HepG2 (cell line): ENCODE measurements at regions not wholly inside any gene's neighbourhood (a gene's known extent, or its start where the extent isn't known, plus 50 kb on each side); places are given as distances from the start of the nearest gene placed in this dataset.

Source experiments
- ATAC-seq: fragments of 200-7000 bp; cut with Tn5 transposase; 3 replicates; pipeline ENCODE4 v1.9.1; 2020; ENCODE audit warnings: mild to moderate bottlenecking, moderate library complexity
- BruUV-seq: library from RNA; stranded (reverse); fragments of 400-500 nt; replicated peaks from 2 replicates; lab custom pipeline; 2021; lab: Mats Ljungman, UMichigan
- CTCF ChIA-PET: fragments of 300-600 bp; formaldehyde crosslinking; extraction: SDS; loops from one replicate; lab custom pipeline; 2021; ENCODE audit warnings: low total read pairs, inconsistent platforms, low intra/inter-chr PET ratio; lab: Yijun Ruan, JAX
- POLR2A ChIA-PET: fragments of 350-600 bp; sonication (Branson Sonifier 250); formaldehyde crosslinking; loops from one replicate; lab custom pipeline; 2020; ENCODE audit warnings: antibody characterized with exemption, inconsistent platforms; lab: Yijun Ruan, JAX
- DNase-seq: peaks from one replicate; pipeline ENCODE4 v3.0.0-alpha.2; 2015; ENCODE audit warnings: low spot score
- FAIRE-seq: peaks from 3 replicates; lab custom pipeline; 2011; peaks lifted over from hg19 to GRCh38; lab: Jason Lieb, UNC
- H2AFZ ChIP-seq: one replicate; pipeline ENCODE4 v1.6.1; 2011; ENCODE audit warnings: low read length, inconsistent platforms
- H3K27ac ChIP-seq: fragments of 300-600 bp; 3 replicates; pipeline ENCODE4 v1.8.0; 2011; ENCODE audit warnings: mixed run types, mild to moderate bottlenecking, mixed read lengths, low read length, inconsistent platforms; ENCODE audit not compliant: insufficient read depth; ENCODE audit errors: extremely low read length
- H3K27me3 ChIP-seq, 2 experiments: fragments of 200-600 bp in 1 of 2; 2 replicates in 1 of 2; 3 replicates in 1 of 2; pipeline versions ENCODE4 v1.6.0 to v1.8.0; 2011; ENCODE audit warnings: low read length in 2 of 2, mild to moderate bottlenecking in 2 of 2, moderate library complexity in 2 of 2, inconsistent platforms in 1 of 2; ENCODE audit not compliant: insufficient read depth in 2 of 2, control insufficient read depth in 1 of 2
- H3K36me3 ChIP-seq, 2 experiments: fragments of 200-600 bp in 1 of 2; replicated peaks in 1 of 2; 2 replicates in 1 of 2; 3 replicates in 1 of 2; pipeline versions ENCODE4 v1.5.1 to v1.8.0; 2011; ENCODE audit warnings: low read length in 2 of 2, inconsistent platforms in 1 of 2; ENCODE audit not compliant: insufficient read depth in 2 of 2, control insufficient read depth in 1 of 2
- H3K4me1 ChIP-seq: 2 replicates; pipeline ENCODE4 v1.5.1; 2012; ENCODE audit warnings: low read length, inconsistent platforms; ENCODE audit not compliant: insufficient read depth
- H3K4me2 ChIP-seq: 2 replicates; pipeline ENCODE4 v1.6.0; 2011; ENCODE audit warnings: low read depth, low read length, inconsistent platforms
- H3K4me3 ChIP-seq, 3 experiments: fragments of 200-600 bp in 1 of 3; sonication (generic), shearing (Covaris generic) in 1 of 3; replicated peaks in 1 of 3; 2 replicates each; pipeline ENCODE4 v1.5.1; 2011 to 2016; ENCODE audit warnings: low read length in 3 of 3, inconsistent platforms in 2 of 3, low read depth in 2 of 3, mild to moderate bottlenecking in 2 of 3, control low read depth in 1 of 3, mixed read lengths in 1 of 3; ENCODE audit not compliant: insufficient read depth in 1 of 3
- H3K79me2 ChIP-seq: one replicate; pipeline ENCODE4 v1.6.1; 2011; ENCODE audit warnings: low read length, inconsistent platforms; ENCODE audit not compliant: insufficient read depth
- H3K9ac ChIP-seq: 2 replicates; pipeline ENCODE4 v1.6.0; 2011; ENCODE audit warnings: mild to moderate bottlenecking, low read depth, low read length, inconsistent platforms; ENCODE audit not compliant: insufficient read depth
- H3K9me3 ChIP-seq: 2 replicates; pipeline ENCODE4 v1.5.1; 2012; ENCODE audit warnings: mild to moderate bottlenecking, low read length
- H4K20me1 ChIP-seq: 2 replicates; pipeline ENCODE4 v1.6.0; 2011; ENCODE audit warnings: inconsistent platforms, mild to moderate bottlenecking, low read length, moderate library complexity; ENCODE audit not compliant: insufficient read depth
- CHCHD3 ChIP-seq: sonication (generic); formaldehyde crosslinking; IDR thresholded peaks from 2 replicates; pipeline ENCODE4 v1.8.0; 2022; ENCODE audit warnings: mild to moderate bottlenecking, missing genetic modification reagents, moderate library complexity
- MATR3 ChIP-seq: sonication (generic); formaldehyde crosslinking; IDR thresholded peaks from 2 replicates; pipeline ENCODE4 v1.4.0; 2020; ENCODE audit warnings: missing genetic modification reagents
- NPAS2 ChIP-seq: sonication (generic); formaldehyde crosslinking; IDR thresholded peaks from 2 replicates; pipeline ENCODE4 v1.8.0; 2022; ENCODE audit warnings: mild to moderate bottlenecking, missing genetic modification reagents, borderline replicate concordance
- ONECUT2 ChIP-seq: sonication (generic); formaldehyde crosslinking; IDR thresholded peaks from 2 replicates; pipeline ENCODE4 v1.4.0; 2020; ENCODE audit warnings: missing genetic modification reagents
- RBAK ChIP-seq: sonication (generic); formaldehyde crosslinking; IDR thresholded peaks from 2 replicates; pipeline ENCODE4 v1.5.1; 2020; ENCODE audit warnings: mild to moderate bottlenecking, missing genetic modification reagents
- ZNF224 ChIP-seq: sonication (generic); formaldehyde crosslinking; IDR thresholded peaks from 2 replicates; pipeline ENCODE4 v1.5.0; 2020; ENCODE audit warnings: mild to moderate bottlenecking, missing genetic modification reagents
- ZNF333 ChIP-seq: sonication (generic); formaldehyde crosslinking; IDR thresholded peaks from 2 replicates; pipeline ENCODE4 v1.4.0; 2020; ENCODE audit warnings: mild to moderate bottlenecking, missing genetic modification reagents, borderline replicate concordance
- ZNF34 ChIP-seq: sonication (generic); formaldehyde crosslinking; IDR thresholded peaks from 2 replicates; pipeline ENCODE4 v1.4.0; 2020; ENCODE audit warnings: mild to moderate bottlenecking, missing genetic modification reagents, borderline replicate concordance
- ZNF563 ChIP-seq: sonication (generic); formaldehyde crosslinking; IDR thresholded peaks from 2 replicates; pipeline ENCODE4 v1.8.0; 2022; ENCODE audit warnings: mild to moderate bottlenecking, moderate library complexity, missing genetic modification reagents
- WGBS: methylation state at CpG from one replicate; pipeline ENCODE4 v1.1.6; 2017; ENCODE audit warnings: low lambda C conversion rate; 5-methylcytosine and 5-hydroxymethylcytosine counted together
- in situ Hi-C: cut with HindIII; loops from 2 replicates; pipeline ENCODE4 v1.10.0; 2017; ENCODE audit warnings: low pct_unique_long_range_greater_than_20kb; ENCODE audit not compliant: extremely low pct_ligation_motif_present
- intact Hi-C: fragments of 100-400 bp; cut with micrococcal nuclease; formaldehyde crosslinking; loops from one replicate; pipeline ENCODE4 v1.10.0; 2022; ENCODE audit not compliant: unreplicated experiment
- TF ChIP-seq, protein P1 (sequence below): sonication (generic); formaldehyde crosslinking; IDR thresholded peaks from 2 replicates; pipeline ENCODE4 v1.8.0; 2022; ENCODE audit warnings: missing genetic modification reagents, low read depth, mild to moderate bottlenecking, borderline replicate concordance
- TF ChIP-seq, protein P2 (sequence below): sonication (generic); formaldehyde crosslinking; IDR thresholded peaks from 2 replicates; pipeline ENCODE4 v1.4.0; 2020; ENCODE audit warnings: low read depth, missing genetic modification reagents
- TF ChIP-seq, protein P3 (sequence below): sonication (generic); formaldehyde crosslinking; IDR thresholded peaks from 2 replicates; pipeline ENCODE4 v1.4.0; 2020; ENCODE audit warnings: missing genetic modification reagents, borderline replicate concordance
- TF ChIP-seq, protein P4 (sequence below): sonication (generic); formaldehyde crosslinking; IDR thresholded peaks from 2 replicates; pipeline ENCODE4 v1.4.0; 2020; ENCODE audit warnings: missing genetic modification reagents
- TF ChIP-seq, protein P5 (sequence below): sonication (generic); formaldehyde crosslinking; IDR thresholded peaks from 2 replicates; pipeline ENCODE4 v1.5.1; 2020; ENCODE audit warnings: missing genetic modification reagents, mild to moderate bottlenecking, borderline replicate concordance

DNA sequence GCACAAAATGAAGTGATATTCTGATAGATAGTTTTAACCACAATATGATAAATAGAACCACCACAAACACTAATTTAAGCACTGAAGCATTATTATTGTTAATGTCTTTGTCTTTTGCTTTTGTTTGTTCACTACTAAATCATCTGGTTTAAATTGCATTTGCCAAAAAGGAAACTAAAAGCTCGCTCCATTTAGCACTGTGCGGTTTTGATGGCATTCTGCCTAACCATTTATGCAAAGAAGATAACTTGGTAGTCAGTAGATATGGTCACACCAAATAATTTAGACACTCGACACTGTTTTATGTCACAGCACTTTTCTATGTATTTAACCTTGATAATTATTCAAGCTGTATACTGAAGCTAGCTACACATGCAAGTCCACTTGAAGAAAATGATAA is 849.8 kb upstream of the CDH6 start:
- no peak overlapping the region for H3K9ac ChIP-seq
- H4K20me1 ChIP-seq, result no peaks in the 10 kb centered on the region
- no peaks in the 10 kb centered on the region for H3K4me1 ChIP-seq
- ATAC-seq, result no peak
- no TSS peak for BruUV-seq
- CTCF ChIA-PET, result no interaction called here
- no peak overlapping the region for H3K27ac ChIP-seq
- no peaks in the 10 kb centered on the region for H3K79me2 ChIP-seq
- in situ Hi-C loops, result no loop called here
- no peak overlapping the region for H3K4me2 ChIP-seq
- POLR2A ChIA-PET, result no interaction called here
- no peaks in the 10 kb centered on the region for H3K9me3 ChIP-seq
- H3K36me3 ChIP-seq, result no peaks in the 10 kb centered on the region
- no peak for FAIRE-seq
- DNase-seq, result no peak
- no peak overlapping the region for H2AFZ ChIP-seq
- H3K4me3 ChIP-seq, result no peak overlapping the region
- intact Hi-C loops, result no loop called here
- 0% methylated on average over 3 of the region's 3 CpGs for WGBS
- TF ChIP-seq ZNF563 (CRISPR knock-in tag), result no peak
- no peak for TF ChIP-seq ZNF224
- TF ChIP-seq NPAS2, result no peak
- TF ChIP-seq MATR3 (CRISPR knock-in tag), result no peak
- TF ChIP-seq ZNF333, result no peak
- TF ChIP-seq, protein P1, sequence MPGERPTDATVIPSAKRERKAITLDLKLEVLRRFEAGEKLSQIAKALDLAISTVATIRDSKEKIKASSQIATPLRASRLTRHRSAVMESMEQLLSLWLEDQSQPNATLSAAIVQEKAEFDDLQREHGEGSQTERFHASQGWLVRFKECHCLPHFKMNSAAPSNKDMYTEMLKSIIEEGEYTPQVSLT (CRISPR knock-in tag), result no peak
- TF ChIP-seq, protein P2, sequence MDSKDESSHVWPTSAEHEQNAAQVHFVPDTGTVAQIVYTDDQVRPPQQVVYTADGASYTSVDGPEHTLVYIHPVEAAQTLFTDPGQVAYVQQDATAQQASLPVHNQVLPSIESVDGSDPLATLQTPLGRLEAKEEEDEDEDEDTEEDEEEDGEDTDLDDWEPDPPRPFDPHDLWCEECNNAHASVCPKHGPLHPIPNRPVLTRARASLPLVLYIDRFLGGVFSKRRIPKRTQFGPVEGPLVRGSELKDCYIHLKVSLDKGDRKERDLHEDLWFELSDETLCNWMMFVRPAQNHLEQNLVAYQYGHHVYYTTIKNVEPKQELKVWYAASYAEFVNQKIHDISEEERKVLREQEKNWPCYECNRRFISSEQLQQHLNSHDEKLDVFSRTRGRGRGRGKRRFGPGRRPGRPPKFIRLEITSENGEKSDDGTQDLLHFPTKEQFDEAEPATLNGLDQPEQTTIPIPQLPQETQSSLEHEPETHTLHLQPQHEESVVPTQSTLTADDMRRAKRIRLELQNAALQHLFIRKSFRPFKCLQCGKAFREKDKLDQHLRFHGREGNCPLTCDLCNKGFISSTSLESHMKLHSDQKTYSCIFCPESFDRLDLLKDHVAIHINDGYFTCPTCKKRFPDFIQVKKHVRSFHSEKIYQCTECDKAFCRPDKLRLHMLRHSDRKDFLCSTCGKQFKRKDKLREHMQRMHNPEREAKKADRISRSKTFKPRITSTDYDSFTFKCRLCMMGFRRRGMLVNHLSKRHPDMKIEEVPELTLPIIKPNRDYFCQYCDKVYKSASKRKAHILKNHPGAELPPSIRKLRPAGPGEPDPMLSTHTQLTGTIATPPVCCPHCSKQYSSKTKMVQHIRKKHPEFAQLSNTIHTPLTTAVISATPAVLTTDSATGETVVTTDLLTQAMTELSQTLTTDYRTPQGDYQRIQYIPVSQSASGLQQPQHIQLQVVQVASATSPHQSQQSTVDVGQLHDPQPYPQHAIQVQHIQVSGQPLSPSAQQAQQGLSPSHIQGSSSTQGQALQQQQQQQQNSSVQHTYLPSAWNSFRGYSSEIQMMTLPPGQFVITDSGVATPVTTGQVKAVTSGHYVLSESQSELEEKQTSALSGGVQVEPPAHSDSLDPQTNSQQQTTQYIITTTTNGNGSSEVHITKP (CRISPR knock-in tag), result no peak
- TF ChIP-seq, protein P3, sequence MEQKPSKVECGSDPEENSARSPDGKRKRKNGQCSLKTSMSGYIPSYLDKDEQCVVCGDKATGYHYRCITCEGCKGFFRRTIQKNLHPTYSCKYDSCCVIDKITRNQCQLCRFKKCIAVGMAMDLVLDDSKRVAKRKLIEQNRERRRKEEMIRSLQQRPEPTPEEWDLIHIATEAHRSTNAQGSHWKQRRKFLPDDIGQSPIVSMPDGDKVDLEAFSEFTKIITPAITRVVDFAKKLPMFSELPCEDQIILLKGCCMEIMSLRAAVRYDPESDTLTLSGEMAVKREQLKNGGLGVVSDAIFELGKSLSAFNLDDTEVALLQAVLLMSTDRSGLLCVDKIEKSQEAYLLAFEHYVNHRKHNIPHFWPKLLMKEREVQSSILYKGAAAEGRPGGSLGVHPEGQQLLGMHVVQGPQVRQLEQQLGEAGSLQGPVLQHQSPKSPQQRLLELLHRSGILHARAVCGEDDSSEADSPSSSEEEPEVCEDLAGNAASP (CRISPR knock-in tag), result no peak
- TF ChIP-seq, protein P4, sequence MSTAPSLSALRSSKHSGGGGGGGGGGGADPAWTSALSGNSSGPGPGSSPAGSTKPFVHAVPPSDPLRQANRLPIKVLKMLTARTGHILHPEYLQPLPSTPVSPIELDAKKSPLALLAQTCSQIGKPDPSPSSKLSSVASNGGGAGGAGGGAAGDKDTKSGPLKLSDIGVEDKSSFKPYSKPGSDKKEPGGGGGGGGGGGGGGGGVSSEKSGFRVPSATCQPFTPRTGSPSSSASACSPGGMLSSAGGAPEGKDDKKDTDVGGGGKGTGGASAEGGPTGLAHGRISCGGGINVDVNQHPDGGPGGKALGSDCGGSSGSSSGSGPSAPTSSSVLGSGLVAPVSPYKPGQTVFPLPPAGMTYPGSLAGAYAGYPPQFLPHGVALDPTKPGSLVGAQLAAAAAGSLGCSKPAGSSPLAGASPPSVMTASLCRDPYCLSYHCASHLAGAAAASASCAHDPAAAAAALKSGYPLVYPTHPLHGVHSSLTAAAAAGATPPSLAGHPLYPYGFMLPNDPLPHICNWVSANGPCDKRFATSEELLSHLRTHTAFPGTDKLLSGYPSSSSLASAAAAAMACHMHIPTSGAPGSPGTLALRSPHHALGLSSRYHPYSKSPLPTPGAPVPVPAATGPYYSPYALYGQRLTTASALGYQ, result no peak
- TF ChIP-seq, protein P5, sequence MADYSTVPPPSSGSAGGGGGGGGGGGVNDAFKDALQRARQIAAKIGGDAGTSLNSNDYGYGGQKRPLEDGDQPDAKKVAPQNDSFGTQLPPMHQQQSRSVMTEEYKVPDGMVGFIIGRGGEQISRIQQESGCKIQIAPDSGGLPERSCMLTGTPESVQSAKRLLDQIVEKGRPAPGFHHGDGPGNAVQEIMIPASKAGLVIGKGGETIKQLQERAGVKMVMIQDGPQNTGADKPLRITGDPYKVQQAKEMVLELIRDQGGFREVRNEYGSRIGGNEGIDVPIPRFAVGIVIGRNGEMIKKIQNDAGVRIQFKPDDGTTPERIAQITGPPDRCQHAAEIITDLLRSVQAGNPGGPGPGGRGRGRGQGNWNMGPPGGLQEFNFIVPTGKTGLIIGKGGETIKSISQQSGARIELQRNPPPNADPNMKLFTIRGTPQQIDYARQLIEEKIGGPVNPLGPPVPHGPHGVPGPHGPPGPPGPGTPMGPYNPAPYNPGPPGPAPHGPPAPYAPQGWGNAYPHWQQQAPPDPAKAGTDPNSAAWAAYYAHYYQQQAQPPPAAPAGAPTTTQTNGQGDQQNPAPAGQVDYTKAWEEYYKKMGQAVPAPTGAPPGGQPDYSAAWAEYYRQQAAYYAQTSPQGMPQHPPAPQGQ (CRISPR knock-in tag), result no peak
- TF ChIP-seq CHCHD3 (CRISPR knock-in tag), result no peak
- no peak for TF ChIP-seq ONECUT2 (CRISPR knock-in tag)
- TF ChIP-seq RBAK (CRISPR knock-in tag), result no peak
- no peak for TF ChIP-seq ZNF34
- TF ChIP-seq, all 625 proteins: peak for 0
- no peaks in the 10 kb centered on the region for H3K27me3 ChIP-seq
